Right renal pelvis (tissue), 4 donors: ENCODE measurements at regions not wholly inside any gene's neighbourhood (a gene's known extent, or its start where the extent isn't known, plus 50 kb on each side); places are given as distances from the start of the nearest gene placed in this dataset.

Experiments used
- DNase-seq, 4 donors: peaks; one replicate each; pipeline ENCODE4 v3.0.0-alpha.2; 2013; ENCODE audit warnings: low read depth in 4 of 4, low spot score in 3 of 4, missing footprints in 1 of 4

DNA sequence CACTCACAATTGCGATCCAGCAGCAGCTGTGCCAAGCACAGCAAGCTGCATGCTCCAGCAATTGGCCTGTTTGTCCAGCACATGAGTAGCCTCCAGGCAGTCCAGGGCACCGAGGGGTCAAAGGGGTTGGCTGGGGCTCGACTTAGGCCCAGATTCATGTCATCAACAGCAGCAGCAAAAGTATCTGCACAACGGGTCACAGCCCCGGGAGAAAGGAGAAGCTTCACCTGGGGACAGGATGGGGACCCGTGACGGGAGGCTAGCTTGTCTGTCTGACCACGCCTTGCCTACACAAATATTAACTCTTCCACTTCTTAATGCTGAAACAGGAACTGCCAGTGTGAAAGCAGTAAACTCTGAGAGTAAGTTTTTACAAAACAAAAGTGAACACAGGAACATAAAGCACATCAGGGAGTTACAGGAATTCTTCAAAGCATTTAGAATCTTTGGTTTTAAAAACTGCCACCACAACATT lies 191.2 kb downstream of the PIK3R1 start:
- no peak for DNase-seq

DNA sequence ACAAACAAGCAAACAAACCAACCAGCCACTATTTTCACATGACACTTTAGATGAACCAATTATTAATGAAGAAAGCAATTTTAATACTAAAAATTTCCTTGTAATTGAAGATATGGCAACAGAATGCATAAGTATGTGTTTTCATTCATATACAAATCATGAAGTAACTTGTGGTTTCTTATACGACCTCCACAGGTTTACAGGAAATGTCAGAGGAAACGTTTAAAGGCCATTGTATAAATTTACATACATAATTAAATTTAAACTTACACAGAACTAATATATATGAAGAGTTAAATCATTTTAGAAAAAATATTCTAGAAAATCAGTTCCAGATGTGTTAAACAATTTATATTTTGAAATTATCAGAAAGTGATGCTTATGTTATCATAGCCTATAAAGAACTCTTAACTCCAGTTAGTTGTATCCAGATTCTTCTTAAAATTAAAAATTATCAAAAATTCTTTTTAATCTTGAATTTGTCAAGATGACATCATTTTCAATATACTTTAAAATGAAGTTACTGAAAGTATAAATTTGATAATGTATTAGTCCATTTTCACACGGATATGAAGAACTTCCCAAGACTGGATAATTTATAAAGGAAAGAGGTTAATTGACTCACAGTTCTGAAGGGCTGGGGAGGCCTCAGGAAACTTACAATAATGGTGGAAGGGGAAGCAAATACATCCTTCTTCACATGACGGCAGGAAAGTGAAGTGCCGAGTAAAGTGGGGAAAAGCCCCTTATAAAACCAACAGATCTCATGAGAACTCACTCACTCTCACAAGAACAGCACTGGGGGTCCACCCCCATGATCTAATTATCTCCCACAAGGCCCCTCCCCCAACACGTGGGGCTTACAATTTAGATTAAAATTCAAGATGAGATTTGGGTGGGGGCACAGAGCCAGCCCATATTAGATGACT lies 192.0 kb downstream of the PIK3R1 start:
- no peak for DNase-seq

DNA sequence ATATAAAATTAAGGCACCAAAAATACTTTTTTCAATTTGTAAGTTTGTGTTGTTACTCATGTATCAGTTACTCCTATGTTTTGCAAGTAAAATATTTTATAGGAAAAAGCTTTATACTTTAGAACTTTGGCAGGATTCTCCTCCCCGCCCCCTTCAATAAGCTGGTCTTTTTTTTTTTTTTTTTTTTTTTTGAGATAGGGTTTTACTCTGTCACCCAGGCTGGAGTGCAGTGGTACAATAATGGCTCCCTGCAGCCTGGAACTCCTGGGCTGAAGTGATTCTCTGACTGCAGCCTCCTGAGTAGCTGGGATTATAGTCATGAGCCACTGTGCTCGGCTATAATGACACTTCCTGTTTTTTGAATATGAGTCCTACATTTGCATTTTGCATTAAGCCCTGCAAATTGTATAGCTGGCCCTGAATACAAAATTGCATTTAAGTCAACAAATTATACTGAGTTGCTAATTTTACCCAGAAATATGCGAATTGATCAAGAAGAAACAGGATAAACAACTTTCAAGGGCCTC lies 192.9 kb downstream of the PIK3R1 start:
- no peak for DNase-seq

DNA sequence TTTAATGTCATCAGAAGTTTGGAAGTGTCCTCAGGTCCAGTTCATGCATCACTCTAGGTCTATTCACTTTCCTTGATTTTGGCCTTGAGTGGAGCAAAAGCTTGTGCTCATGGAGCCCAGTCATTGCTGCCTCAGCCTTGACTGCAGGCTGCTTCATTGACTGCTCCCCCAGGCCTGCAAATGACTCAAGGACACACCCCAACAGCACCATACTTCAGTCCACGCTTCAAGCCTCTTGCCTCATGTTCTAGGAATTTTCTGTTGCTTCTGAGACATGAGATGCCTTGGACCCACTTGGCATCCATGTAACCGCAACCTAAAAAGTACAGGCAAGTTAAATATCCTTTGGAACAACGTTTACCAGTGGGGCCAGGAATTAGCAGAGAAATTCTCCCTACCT lies 193.7 kb downstream of the PIK3R1 start:
- DNase-seq: no peak

DNA sequence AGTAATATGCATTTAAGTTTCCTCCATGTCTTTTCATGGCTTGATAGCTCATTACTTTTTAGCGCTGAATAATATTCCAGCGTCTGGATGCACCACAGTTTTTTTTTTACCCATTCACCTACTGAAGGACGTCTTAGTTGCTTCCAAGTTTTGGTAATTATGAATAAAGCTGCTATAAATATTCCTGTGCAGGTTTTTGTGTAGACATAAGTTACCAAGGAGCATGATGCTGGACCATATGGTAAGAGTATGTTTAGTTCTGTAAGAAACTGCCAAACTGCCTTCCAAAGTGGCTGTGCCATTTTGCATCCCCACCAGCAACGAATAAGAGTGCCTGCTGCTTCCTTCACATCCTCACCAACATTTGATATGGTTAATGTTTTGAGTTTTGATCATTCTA lies 195.6 kb downstream of the PIK3R1 start:
- DNase-seq: no peak

DNA sequence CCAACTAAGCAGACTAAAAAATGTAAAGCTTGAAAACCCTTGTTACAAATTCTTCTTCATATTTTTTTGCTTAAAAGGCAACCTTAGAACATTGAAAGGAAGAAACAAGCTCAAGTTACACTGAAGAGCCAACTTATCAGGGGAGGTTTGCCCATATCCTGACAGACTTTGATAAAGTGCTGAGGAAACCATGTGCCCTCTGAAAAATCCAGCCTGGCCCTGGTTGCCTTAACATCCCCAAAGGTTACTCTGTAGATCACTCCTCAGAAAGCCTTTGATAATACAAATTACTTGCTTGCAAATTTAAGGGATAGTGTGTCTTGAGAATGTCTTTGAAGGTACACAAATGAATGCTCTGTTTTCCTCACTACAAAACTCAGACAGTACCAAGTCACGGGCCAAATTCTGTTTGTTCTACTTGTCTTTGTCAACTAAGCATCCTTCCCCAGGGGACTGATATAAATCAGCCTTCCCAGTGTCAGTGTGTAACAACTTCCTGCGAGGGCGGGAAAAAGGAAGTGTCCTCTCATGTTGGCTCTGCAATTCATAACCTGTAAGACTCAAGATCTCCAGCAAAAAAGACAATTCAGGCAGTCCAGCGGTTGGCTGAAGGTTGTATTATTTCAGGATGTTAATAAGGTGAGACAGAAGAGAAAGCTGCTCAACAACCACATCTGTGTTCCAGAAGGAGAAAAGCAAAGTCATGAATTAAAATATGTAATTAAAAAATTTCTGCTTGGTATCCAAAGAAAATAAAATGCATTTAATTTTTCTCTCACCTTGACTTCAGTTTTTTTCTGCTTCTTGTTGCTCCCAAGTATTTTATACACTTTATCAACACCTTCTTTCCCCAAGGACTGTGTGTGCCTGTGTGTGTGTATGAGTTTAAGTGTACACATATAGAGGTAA lies 199.9 kb downstream of the PIK3R1 start:
- no peak for DNase-seq

DNA sequence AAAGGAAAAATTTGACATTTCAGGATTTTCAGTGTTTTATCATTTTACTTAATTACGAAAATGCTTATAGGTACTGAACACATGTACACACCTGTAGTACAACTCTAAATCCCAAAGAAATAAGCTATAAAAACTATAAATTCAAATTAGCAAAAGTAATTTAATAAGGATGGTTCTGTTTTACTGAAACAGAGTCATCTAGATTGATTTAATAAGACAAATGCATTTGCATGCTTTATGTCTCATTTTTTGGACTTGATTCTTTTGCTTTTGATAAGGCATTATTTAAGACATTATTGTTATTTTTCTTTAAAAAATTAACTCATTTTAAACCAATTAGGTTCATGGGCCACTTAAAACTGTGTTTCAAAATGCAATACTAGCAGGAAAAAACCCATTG lies 201.2 kb downstream of the PIK3R1 start:
- DNase-seq: no peak

DNA sequence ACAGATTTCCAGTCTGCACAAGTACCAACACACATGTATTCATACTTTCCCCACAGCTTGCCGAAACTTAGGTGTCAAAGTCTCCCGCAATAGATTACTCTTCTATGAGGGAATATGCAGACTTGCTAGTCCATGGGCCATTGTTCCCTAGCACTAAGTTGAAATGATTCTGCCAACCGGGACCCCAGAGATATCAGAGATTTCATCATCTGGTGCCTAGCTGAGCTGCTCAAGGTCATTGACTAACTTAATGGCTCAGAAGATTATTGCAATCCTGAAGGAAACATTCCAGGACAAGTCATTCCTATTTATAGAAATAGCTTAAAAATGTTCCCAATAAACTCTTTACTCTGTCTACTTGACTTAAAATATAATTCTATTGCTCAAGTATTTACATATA lies 202.6 kb downstream of the PIK3R1 start:
- no peak for DNase-seq

DNA sequence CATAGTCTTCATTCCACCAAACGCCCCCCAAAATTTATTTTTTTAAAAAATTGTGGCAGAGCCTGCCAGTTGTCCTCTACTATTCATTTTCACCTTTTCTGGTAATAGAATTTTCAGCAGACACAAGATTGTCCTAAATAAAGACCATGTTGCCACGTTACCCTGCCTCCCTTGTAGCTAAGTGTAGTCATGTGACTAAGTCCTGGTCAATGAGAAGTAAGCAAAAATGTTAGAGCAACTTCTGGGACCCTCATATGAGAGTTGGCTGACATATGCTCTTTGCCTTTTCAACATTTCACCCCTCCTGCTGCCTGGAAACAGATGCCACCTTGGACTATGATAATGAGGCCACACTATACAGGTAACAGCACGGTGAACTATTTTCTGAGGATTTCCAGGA lies 203.1 kb downstream of the PIK3R1 start:
- no peak for DNase-seq

DNA sequence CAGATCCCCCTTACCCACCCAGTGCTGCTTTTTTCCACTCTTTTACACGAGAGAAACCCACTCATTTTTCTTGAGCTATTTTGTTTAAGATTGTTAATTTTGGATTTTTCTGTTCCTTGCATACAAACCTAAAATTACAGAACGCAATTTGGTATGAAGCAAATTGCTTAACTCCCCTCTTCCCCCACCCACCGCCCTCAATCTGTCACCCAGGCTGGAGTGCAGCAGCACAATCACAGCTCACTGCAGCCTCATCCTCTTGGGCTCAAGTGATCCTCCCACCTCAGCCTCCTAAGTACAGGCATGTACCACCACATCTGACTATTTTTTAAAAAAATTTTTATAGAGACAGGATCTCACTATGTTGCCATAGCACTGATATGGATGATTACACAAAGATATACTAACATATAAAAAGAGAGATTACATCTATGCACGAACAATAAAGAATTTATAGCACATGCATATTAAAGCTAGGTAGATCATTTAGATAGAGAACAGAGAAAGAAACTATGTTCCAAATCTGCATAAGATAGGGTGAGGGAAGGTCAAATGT lies 203.6 kb downstream of the PIK3R1 start:
- no peak for DNase-seq

DNA sequence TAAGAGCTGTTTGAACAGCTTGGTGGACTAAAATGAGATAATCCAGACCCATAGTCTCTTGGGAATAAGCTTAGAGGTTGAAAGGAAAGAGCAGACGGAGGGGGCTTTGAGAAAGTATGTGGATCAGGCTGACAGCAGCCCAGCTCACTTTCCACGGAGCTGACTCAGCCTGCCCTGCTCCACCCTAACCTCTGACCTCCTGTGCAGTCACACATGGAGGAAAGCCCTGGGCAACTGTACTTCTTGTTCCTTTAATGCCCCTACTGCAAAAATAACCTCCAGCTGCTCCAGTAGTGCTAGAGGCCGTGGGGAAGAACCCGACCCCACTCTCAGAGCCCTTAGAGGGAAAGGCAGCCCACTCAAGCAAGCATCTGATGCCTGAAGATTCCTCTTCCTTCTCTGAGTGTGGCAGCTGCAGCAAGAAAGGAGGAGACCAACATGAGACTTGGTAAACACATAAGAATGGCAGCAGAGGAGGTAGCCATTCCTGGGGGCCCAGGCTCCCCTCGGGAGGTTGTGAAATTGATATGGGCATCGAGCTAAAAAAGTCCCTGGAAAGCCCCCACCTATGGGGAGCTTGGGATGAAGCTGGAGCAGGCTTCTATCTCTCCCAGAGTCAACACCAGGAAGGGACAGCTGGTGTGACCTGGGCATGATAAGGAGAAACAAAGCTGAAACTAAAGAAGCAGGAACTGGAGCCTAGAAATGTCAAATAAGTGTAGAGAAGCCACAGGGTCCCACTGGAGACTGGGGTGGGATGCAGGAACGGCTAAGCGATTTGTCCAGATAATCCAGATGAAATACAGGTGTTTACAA lies 204.3 kb downstream of the PIK3R1 start:
- no peak for DNase-seq

DNA sequence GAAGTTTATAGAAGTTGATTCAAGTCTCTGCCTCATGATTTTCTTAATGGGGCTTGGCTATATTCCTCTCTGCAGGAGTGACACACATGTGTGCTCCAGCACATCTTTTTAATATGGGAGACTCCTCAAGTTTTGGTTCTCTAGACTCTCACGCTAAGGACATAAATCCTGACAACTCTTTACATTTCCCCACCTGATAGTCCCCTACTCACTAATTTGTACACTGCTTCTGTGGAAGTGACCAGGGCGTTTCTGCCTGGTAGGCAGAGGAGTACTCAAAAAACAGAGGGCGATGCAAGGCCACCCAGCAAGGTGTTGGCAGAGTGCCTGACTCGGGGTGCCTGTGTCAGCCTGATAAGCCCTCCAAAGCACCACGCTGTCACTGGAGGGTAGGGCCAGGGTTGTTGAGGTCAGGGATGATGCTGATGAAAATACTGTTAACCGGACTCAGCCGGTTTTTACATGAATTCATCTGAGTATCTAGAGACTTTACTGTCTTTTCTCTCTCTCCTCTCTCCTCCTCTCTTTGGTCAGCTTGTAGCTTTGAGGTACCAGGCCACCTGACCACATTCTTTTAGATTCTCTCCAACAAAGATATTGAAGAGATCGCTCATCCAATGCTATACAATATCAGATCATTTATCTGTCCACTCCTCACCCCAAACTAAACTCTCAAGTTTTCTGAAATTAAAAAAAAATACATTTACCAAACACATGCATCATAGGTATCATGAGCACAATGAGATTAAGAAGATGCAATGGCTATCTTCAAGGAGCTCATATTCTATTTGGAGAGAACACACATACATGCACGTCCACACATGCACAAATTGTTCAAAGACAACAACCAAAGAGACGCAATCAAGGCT lies 205.2 kb downstream of the PIK3R1 start:
- DNase-seq: no peak

DNA sequence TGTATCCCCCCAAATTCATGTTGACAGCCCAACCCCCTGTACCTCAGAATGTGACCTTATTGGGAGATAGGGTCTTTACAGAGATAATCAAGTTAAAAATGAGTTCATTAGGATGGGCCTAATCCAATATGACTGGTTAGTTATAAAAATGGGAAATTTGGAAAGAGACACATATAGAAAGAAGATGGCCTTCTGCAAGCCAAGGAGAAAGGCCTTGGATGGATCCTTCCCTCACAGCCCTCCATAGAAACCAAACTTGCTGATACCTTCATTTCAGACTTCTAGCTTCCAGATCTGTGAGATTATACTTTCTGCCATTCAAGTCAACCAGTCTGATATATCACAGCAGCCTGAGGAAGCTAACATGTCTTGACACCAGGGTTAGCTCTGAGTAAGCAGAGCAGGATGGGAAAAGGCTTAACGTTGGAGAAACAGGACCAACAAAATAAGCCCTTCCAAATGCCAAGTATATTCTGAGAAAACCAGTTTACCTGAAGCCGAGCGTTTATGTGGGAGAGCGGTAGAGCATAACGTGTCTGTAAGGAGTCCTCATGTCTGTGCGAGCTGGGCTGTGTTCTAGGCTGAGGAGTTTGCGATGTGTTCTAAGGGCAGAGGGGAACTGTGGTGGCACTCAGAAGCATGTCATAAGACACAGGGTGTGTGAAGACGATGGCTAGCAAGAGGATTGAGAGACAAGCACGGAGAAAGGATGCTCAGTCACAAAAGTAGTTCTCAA lies 206.1 kb downstream of the PIK3R1 start:
- no peak for DNase-seq

DNA sequence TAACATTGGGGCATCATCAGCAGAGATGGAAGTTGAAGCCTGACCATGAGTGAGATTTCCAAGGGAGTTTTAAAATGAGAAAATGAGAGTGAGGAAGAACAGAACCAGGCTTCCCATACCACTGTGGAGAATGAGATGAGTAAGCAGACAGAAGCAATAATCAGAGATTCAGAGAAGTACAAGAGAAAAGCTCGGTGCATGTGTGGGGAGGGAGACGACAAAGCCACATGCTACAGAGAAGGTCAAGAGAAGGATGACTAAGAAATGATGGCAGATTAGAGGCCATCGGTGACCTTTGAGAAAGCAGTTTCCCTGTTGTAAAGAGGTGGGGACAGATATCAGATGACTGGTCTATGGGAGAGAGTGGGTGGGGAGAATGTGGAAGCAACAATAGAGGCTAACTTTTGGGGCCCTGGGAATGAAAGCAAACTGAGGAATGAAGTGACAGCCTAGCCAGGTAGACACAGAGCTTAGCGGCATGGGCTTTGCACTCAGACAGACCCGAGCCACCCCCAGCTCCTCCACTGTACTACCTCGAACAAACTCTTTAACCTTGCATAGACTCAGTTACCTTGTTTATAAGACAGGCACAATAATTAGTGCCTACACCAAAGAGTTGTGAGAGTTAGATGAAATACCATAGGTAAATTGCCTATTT lies 207.7 kb downstream of the PIK3R1 start:
- DNase-seq: no peak

DNA sequence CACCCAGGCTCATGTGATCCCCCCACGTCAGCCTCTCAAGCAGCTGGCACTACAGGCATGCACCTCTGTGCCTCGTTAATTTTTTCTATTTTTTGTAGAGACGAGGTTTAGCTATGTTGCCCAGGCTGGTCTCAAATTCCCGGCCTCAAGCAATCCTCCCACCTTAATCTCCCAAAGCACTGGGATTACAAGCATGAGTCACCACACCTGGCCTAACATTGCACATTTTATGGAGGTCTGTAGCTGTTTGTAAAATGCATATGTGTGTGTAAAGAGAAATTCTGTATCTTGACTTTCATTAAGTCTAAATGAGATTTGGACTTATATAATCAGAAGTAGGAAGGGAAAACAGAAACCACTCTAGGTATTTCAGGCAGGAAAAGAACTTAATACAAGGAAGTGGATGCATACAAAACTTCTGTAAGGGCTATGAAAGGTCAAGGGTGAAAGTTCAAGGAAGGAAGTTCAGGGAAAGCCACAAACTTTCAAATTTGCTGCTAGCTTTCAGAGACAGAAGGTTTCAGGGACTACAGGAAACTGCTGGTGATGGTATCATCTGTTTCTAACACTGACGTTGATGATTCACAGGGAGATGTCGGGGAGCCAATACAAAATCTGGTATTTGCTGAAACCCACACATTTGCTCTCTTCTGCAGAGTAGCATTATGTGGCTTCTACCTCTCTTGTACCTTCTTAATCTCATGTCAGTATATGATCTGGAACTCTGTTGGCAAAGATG lies 209.4 kb downstream of the PIK3R1 start:
- no peak for DNase-seq

DNA sequence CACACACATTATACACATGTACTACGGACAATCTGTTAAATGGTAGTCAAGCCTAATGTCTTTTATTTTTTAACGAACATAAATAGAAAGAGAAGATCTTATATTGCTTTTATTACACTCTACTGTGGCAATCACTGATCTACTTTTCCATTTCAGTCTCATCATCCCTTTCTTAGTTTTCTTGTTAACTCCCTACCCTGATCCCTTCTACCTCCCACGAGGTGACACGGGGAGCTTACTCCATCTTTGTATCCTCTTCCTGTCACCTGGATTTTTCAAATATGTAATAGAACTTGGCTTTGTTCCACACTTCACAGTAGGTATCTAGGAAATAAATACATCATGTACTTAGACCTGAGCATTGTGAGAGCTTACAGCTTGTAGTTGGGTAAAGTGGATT lies 211.0 kb downstream of the PIK3R1 start:
- no peak for DNase-seq

DNA sequence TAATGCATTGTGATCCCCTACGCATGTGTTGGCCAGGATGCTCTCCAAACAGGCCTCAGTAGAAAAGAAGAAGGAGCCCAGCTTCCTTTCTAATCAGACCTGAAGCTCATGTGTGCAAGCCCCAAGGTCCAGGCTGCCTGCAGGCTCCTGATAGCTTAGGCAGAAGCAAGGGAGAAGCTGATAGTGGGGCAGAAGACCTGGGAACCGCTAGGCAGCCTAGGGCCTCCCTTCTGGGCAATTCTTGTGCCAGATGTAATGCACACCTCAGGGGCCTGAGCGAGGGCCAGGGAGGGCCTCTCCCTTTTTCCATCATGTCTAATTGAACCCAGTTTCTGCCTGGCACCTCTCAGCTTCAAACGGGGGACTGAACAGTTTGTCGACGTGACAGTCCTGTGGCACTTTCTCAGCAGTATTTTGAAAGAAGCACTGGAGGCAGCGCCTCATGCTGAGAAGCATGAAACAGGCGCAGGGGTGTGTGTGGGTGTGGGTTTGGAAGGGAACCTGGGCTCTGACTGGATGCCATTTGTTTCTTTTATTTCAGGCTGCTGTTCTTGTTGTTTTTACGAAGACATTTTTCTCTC lies 212.8 kb downstream of the PIK3R1 start:
- DNase-seq: no peak
